KOPT-K1 (cell line): ENCODE measurements at regions not wholly inside any gene's neighbourhood (a gene's known extent, or its start where the extent isn't known, plus 50 kb on each side); places are given as distances from the start of the nearest gene placed in this dataset.

Source experiments
- H3K27ac ChIP-seq: fragments of 200-600 bp; sonication (generic); 2 replicates; pipeline ENCODE4 v1.5.1; 2016; ENCODE audit warnings: antibody characterized with exemption, mild to moderate bottlenecking, low read depth, low read length; ENCODE audit not compliant: poor library complexity, severe bottlenecking
- H3K36me3 ChIP-seq: fragments of 200-600 bp; sonication (generic); 2 replicates; pipeline ENCODE4 v1.5.1; 2017; ENCODE audit warnings: antibody characterized with exemption, mild to moderate bottlenecking, low read length, moderate library complexity; ENCODE audit not compliant: insufficient read depth
- H3K9me3 ChIP-seq: fragments of 200-600 bp; sonication (generic); 2 replicates; pipeline ENCODE4 v1.5.1; 2017; ENCODE audit warnings: antibody characterized with exemption, low read length, mild to moderate bottlenecking; ENCODE audit not compliant: insufficient read depth, poor library complexity, severe bottlenecking

GRCh38 chr4:108360754-108361445 lies 192.2 kb upstream of the LEF1 start:
- H3K36me3 ChIP-seq, result no peaks in the 10 kb centered on the region
- no peaks in the 10 kb centered on the region for H3K9me3 ChIP-seq
- peak overlapping the region; percentile 99 for H3K27ac ChIP-seq

GRCh38 chr4:108359986-108360681 lies 191.4 kb upstream of the LEF1 start:
- no peaks in the 10 kb centered on the region for H3K9me3 ChIP-seq
- peak overlapping the region; percentile 99 for H3K27ac ChIP-seq
- H3K36me3 ChIP-seq, result no peaks in the 10 kb centered on the region

GRCh38 chr4:108359130-108359985 lies 190.6 kb upstream of the LEF1 start:
- H3K36me3 ChIP-seq, result no peaks in the 10 kb centered on the region
- H3K9me3 ChIP-seq, result no peaks in the 10 kb centered on the region
- peak overlapping the region; percentile 99 for H3K27ac ChIP-seq

- no peaks in the 10 kb centered on the region for H3K9me3 ChIP-seq
- no peaks in the 10 kb centered on the region for H3K36me3 ChIP-seq
- peak overlapping the region; percentile 99 for H3K27ac ChIP-seq
Measured at GRCh38 chr4:108355902-108356535, 187.3 kb upstream of the LEF1 start.

- no peaks in the 10 kb centered on the region for H3K36me3 ChIP-seq
- H3K27ac ChIP-seq, result peak overlapping the region; percentile 99
- no peaks in the 10 kb centered on the region for H3K9me3 ChIP-seq
Measured at GRCh38 chr4:108355186-108355901, 186.6 kb upstream of the LEF1 start.

GRCh38 chr4:108352664-108353308 lies 184.1 kb upstream of the LEF1 start:
- Histone ChIP-seq H3K36me3 (no peaks in the 10 kb centered on the region), H3K27ac (peak overlapping the region; percentile 99), H3K9me3 (no peaks in the 10 kb centered on the region)

- Histone ChIP-seq H3K36me3 (no peaks in the 10 kb centered on the region), H3K9me3 (no peaks in the 10 kb centered on the region), H3K27ac (peak overlapping the region; percentile 99)
Measured at GRCh38 chr4:108351791-108352190, 183.1 kb upstream of the LEF1 start.

GRCh38 chr4:108350332-108350731 lies 181.6 kb upstream of the LEF1 start:
- H3K9me3 ChIP-seq, result no peaks in the 10 kb centered on the region
- no peaks in the 10 kb centered on the region for H3K36me3 ChIP-seq
- H3K27ac ChIP-seq, result peak overlapping the region; percentile 99

GRCh38 chr4:108346818-108347210 lies 178.1 kb upstream of the LEF1 start:
- H3K27ac ChIP-seq, result peak overlapping the region; percentile 62
- H3K36me3 ChIP-seq, result no peaks in the 10 kb centered on the region
- H3K9me3 ChIP-seq, result no peaks in the 10 kb centered on the region

GRCh38 chr4:108345862-108346817 lies 177.4 kb upstream of the LEF1 start:
- Histone ChIP-seq H3K9me3 (no peaks in the 10 kb centered on the region), H3K27ac (peak overlapping the region; percentile 62), H3K36me3 (no peaks in the 10 kb centered on the region)

- Histone ChIP-seq H3K36me3 (no peaks in the 10 kb centered on the region), H3K9me3 (no peaks in the 10 kb centered on the region), H3K27ac (peak overlapping the region; percentile 85)
Measured at GRCh38 chr4:108342325-108342970, 173.7 kb upstream of the LEF1 start.

GRCh38 chr4:108337923-108338322 lies 169.2 kb upstream of the LEF1 start:
- Histone ChIP-seq H3K9me3 (no peaks in the 10 kb centered on the region), H3K36me3 (no peaks in the 10 kb centered on the region), H3K27ac (peak overlapping the region; percentile 28)

- H3K36me3 ChIP-seq, result no peaks in the 10 kb centered on the region
- H3K27ac ChIP-seq, result peak overlapping the region; percentile 12
- H3K9me3 ChIP-seq, result no peaks in the 10 kb centered on the region
Measured at GRCh38 chr4:108336076-108336475, 167.3 kb upstream of the LEF1 start.
